Activated naive CD4-positive, alpha-beta T cell treated with anti-CD3 and anti-CD28 coated beads for 36 hours (primary cell): ENCODE measurements at regions not wholly inside any gene's neighbourhood (a gene's known extent, or its start where the extent isn't known, plus 50 kb on each side); places are given as distances from the start of the nearest gene placed in this dataset.

Source experiments
- CTCF ChIA-PET: fragments of 350-600 bp; sonication (Branson Sonifier 250); formaldehyde crosslinking; loops from one replicate; lab custom pipeline; 2021; ENCODE audit warnings: antibody characterized with exemption; lab: Charles Lee
- DNase-seq: peaks from one replicate; pipeline ENCODE4 v3.0.0-alpha.2; 2020
- H3K27ac Mint-ChIP-seq: one replicate; pipeline ENCODE4 v1.8.0; 2021; ENCODE audit warnings: mild to moderate bottlenecking, mixed read lengths
- H3K27me3 Mint-ChIP-seq: one replicate; pipeline ENCODE4 v1.8.0; 2021; ENCODE audit warnings: low read depth, mixed read lengths
- H3K36me3 Mint-ChIP-seq: one replicate; pipeline ENCODE4 v1.8.0; 2021; ENCODE audit warnings: low read depth, mixed read lengths
- H3K4me1 Mint-ChIP-seq: one replicate; pipeline ENCODE4 v1.8.0; 2021; ENCODE audit warnings: low read depth, mixed read lengths
- H3K4me3 Mint-ChIP-seq: one replicate; pipeline ENCODE4 v1.8.0; 2021; ENCODE audit warnings: mild to moderate bottlenecking, moderate library complexity, mixed read lengths
- H3K9me3 Mint-ChIP-seq: one replicate; pipeline ENCODE4 v1.8.0; 2021; ENCODE audit warnings: mixed read lengths
- intact Hi-C: fragments of 100-400 bp; cut with micrococcal nuclease; formaldehyde crosslinking; loops from one replicate; pipeline ENCODE4 v1.15.1; 2023

GRCh38 chr18:55139307-55139706, 180.0 kb upstream of the CCDC68 start:
- Mint-ChIP-seq H3K36me3 (no peaks in the 10 kb centered on the region), H3K9me3 (no peaks in the 10 kb centered on the region), H3K4me1 (no peaks in the 10 kb centered on the region), H3K27ac (no peak overlapping the region), H3K4me3 (no peak overlapping the region), H3K27me3 (no peaks in the 10 kb centered on the region)
- intact Hi-C loops: no loop called here
- DNase-seq: no peak
- CTCF ChIA-PET: no interaction called here

GRCh38 chr18:55138401-55138800, 179.1 kb upstream of the CCDC68 start:
- no peak overlapping the region for H3K4me3 Mint-ChIP-seq
- intact Hi-C loops: no loop called here
- no peaks in the 10 kb centered on the region for H3K9me3 Mint-ChIP-seq
- no peaks in the 10 kb centered on the region for H3K36me3 Mint-ChIP-seq
- CTCF ChIA-PET: no interaction called here
- H3K4me1 Mint-ChIP-seq: no peaks in the 10 kb centered on the region
- no peak for DNase-seq
- no peaks in the 10 kb centered on the region for H3K27me3 Mint-ChIP-seq
- H3K27ac Mint-ChIP-seq: no peak overlapping the region

GRCh38 chr18:55137602-55138001, 178.3 kb upstream of the CCDC68 start:
- no peaks in the 10 kb centered on the region for H3K36me3 Mint-ChIP-seq
- CTCF ChIA-PET: no interaction called here
- no peaks in the 10 kb centered on the region for H3K4me1 Mint-ChIP-seq
- no peak for DNase-seq
- no peak overlapping the region for H3K4me3 Mint-ChIP-seq
- intact Hi-C loops: no loop called here
- H3K9me3 Mint-ChIP-seq: no peaks in the 10 kb centered on the region
- peaks cover 3% of the 10 kb centered on the region for H3K27me3 Mint-ChIP-seq
- no peak overlapping the region for H3K27ac Mint-ChIP-seq

- CTCF ChIA-PET: no interaction called here
Measured at GRCh38 chr18:55136864-55137263, 177.6 kb upstream of the CCDC68 start.

GRCh38 chr18:55136258-55136657, 177.0 kb upstream of the CCDC68 start:
- Mint-ChIP-seq H3K9me3 (no peaks in the 10 kb centered on the region), H3K27me3 (peaks cover 3% of the 10 kb centered on the region), H3K4me1 (no peaks in the 10 kb centered on the region), H3K27ac (no peak overlapping the region), H3K4me3 (no peak overlapping the region), H3K36me3 (no peaks in the 10 kb centered on the region)
- intact Hi-C loops: no loop called here
- no peak for DNase-seq
- CTCF ChIA-PET: no interaction called here

More at GRCh38 chr18:55136864-55137263, 177.6 kb upstream of the CCDC68 start:
- no peak overlapping the region for H3K27ac Mint-ChIP-seq
- H3K4me1 Mint-ChIP-seq: no peaks in the 10 kb centered on the region
- intact Hi-C loops: no loop called here
- H3K36me3 Mint-ChIP-seq: no peaks in the 10 kb centered on the region
- H3K27me3 Mint-ChIP-seq: peaks cover 3% of the 10 kb centered on the region
- no peak for DNase-seq
- H3K9me3 Mint-ChIP-seq: no peaks in the 10 kb centered on the region
- no peak overlapping the region for H3K4me3 Mint-ChIP-seq

GRCh38 chr18:55133378-55133777, 174.1 kb upstream of the CCDC68 start:
- no peaks in the 10 kb centered on the region for H3K9me3 Mint-ChIP-seq
- CTCF ChIA-PET: no interaction called here
- no peaks in the 10 kb centered on the region for H3K36me3 Mint-ChIP-seq
- peaks cover 3% of the 10 kb centered on the region for H3K27me3 Mint-ChIP-seq
- no peaks in the 10 kb centered on the region for H3K4me1 Mint-ChIP-seq
- intact Hi-C loops: no loop called here
- H3K4me3 Mint-ChIP-seq: no peak overlapping the region
- DNase-seq: no peak
- no peak overlapping the region for H3K27ac Mint-ChIP-seq

- H3K4me3 Mint-ChIP-seq: no peak overlapping the region
- DNase-seq: no peak
- no peak overlapping the region for H3K27ac Mint-ChIP-seq
- H3K36me3 Mint-ChIP-seq: no peaks in the 10 kb centered on the region
- intact Hi-C loops: no loop called here
- CTCF ChIA-PET: no interaction called here
- no peaks in the 10 kb centered on the region for H3K4me1 Mint-ChIP-seq
- H3K9me3 Mint-ChIP-seq: peaks cover 1% of the 10 kb centered on the region
- peaks cover 3% of the 10 kb centered on the region for H3K27me3 Mint-ChIP-seq
Measured at GRCh38 chr18:55128437-55128836, 169.2 kb upstream of the CCDC68 start.

- Mint-ChIP-seq H3K4me1 (no peaks in the 10 kb centered on the region), H3K36me3 (no peaks in the 10 kb centered on the region), H3K4me3 (no peak overlapping the region), H3K9me3 (peaks cover 1% of the 10 kb centered on the region), H3K27me3 (no peaks in the 10 kb centered on the region), H3K27ac (no peak overlapping the region)
- intact Hi-C loops: no loop called here
- DNase-seq: no peak
- CTCF ChIA-PET: no interaction called here
Measured at GRCh38 chr18:55124078-55124763, 165.0 kb upstream of the CCDC68 start.

GRCh38 chr18:55123361-55123760, 164.1 kb upstream of the CCDC68 start:
- Mint-ChIP-seq H3K4me3 (no peak overlapping the region), H3K27ac (no peak overlapping the region), H3K4me1 (no peaks in the 10 kb centered on the region), H3K27me3 (no peaks in the 10 kb centered on the region), H3K36me3 (no peaks in the 10 kb centered on the region), H3K9me3 (peaks cover 1% of the 10 kb centered on the region)
- no peak for DNase-seq
- intact Hi-C loops: no loop called here
- CTCF ChIA-PET: no interaction called here

- DNase-seq: no peak
- intact Hi-C loops: no loop called here
- Mint-ChIP-seq H3K27me3 (no peaks in the 10 kb centered on the region), H3K36me3 (no peaks in the 10 kb centered on the region), H3K27ac (no peak overlapping the region), H3K9me3 (no peaks in the 10 kb centered on the region), H3K4me3 (no peak overlapping the region), H3K4me1 (no peaks in the 10 kb centered on the region)
- CTCF ChIA-PET: no interaction called here
Measured at GRCh38 chr18:55121397-55122170, 162.3 kb upstream of the CCDC68 start.

GRCh38 chr18:55120896-55121295, 161.6 kb upstream of the CCDC68 start:
- CTCF ChIA-PET: no interaction called here
- no peak overlapping the region for H3K4me3 Mint-ChIP-seq
- H3K9me3 Mint-ChIP-seq: no peaks in the 10 kb centered on the region
- no peak for DNase-seq
- H3K27me3 Mint-ChIP-seq: no peaks in the 10 kb centered on the region
- intact Hi-C loops: no loop called here
- no peaks in the 10 kb centered on the region for H3K36me3 Mint-ChIP-seq
- no peaks in the 10 kb centered on the region for H3K4me1 Mint-ChIP-seq
- H3K27ac Mint-ChIP-seq: no peak overlapping the region

GRCh38 chr18:55119434-55119833, 160.2 kb upstream of the CCDC68 start:
- no peak overlapping the region for H3K27ac Mint-ChIP-seq
- H3K9me3 Mint-ChIP-seq: no peaks in the 10 kb centered on the region
- intact Hi-C loops: no loop called here
- H3K27me3 Mint-ChIP-seq: no peaks in the 10 kb centered on the region
- CTCF ChIA-PET: no interaction called here
- no peaks in the 10 kb centered on the region for H3K36me3 Mint-ChIP-seq
- DNase-seq: no peak
- no peaks in the 10 kb centered on the region for H3K4me1 Mint-ChIP-seq
- no peak overlapping the region for H3K4me3 Mint-ChIP-seq

GRCh38 chr18:55119016-55119415, 159.8 kb upstream of the CCDC68 start:
- no peak for DNase-seq
- Mint-ChIP-seq H3K9me3 (no peaks in the 10 kb centered on the region), H3K36me3 (no peaks in the 10 kb centered on the region), H3K4me1 (no peaks in the 10 kb centered on the region), H3K4me3 (no peak overlapping the region), H3K27ac (no peak overlapping the region), H3K27me3 (no peaks in the 10 kb centered on the region)
- CTCF ChIA-PET: no interaction called here
- intact Hi-C loops: no loop called here
